Osteoblast (primary cell): ENCODE measurements at regions not wholly inside any gene's neighbourhood (a gene's known extent, or its start where the extent isn't known, plus 50 kb on each side); places are given as distances from the start of the nearest gene placed in this dataset.

Source experiments
- DNase-seq: peaks from one replicate; pipeline ENCODE4 v3.0.0; 2011; ENCODE audit warnings: low spot score, mixed read lengths; ENCODE audit not compliant: insufficient read length; ENCODE audit errors: missing footprints
- H2AFZ ChIP-seq: 2 replicates; pipeline ENCODE4 v1.6.0; 2011; ENCODE audit warnings: mild to moderate bottlenecking, low read length
- H3K27ac ChIP-seq: 2 replicates; pipeline ENCODE4 v1.5.1; 2011; ENCODE audit warnings: mild to moderate bottlenecking, low read depth, low read length, moderate library complexity
- H3K27me3 ChIP-seq: 2 replicates; pipeline ENCODE4 v1.6.0; 2012; ENCODE audit warnings: mild to moderate bottlenecking, control low read depth, inconsistent platforms, low read length, moderate library complexity; ENCODE audit not compliant: insufficient read depth
- H3K36me3 ChIP-seq: 2 replicates; pipeline ENCODE4 v1.5.1; 2011; ENCODE audit warnings: mild to moderate bottlenecking, low read length, control low read depth, moderate library complexity; ENCODE audit not compliant: insufficient read depth
- H3K4me1 ChIP-seq: 2 replicates; pipeline ENCODE4 v1.5.1; 2011; ENCODE audit warnings: mild to moderate bottlenecking, low read length, control low read depth, moderate library complexity; ENCODE audit not compliant: insufficient read depth
- H3K4me2 ChIP-seq: 2 replicates; pipeline ENCODE4 v1.6.0; 2011; ENCODE audit warnings: mild to moderate bottlenecking, low read length; ENCODE audit not compliant: insufficient read depth
- H3K4me3 ChIP-seq: fragments of 200-600 bp; sonication (generic); 3 replicates; pipeline ENCODE4 v1.5.1; 2012; ENCODE audit warnings: mild to moderate bottlenecking, low read length, inconsistent platforms; ENCODE audit not compliant: insufficient read depth
- H3K79me2 ChIP-seq: 2 replicates; pipeline ENCODE4 v1.6.0; 2012; ENCODE audit warnings: mild to moderate bottlenecking, low read length, control low read depth, inconsistent platforms; ENCODE audit not compliant: insufficient read depth
- H3K9me3 ChIP-seq: 2 replicates; pipeline ENCODE4 v1.5.1; 2011; ENCODE audit warnings: low read depth, low read length, control low read depth
- H4K20me1 ChIP-seq: 2 replicates; pipeline ENCODE4 v1.6.0; 2012; ENCODE audit warnings: mild to moderate bottlenecking, low read length, control low read depth; ENCODE audit not compliant: insufficient read depth
- CTCF ChIP-seq: IDR thresholded peaks from 2 replicates; pipeline ENCODE4 v1.5.1; 2011; ENCODE audit warnings: mild to moderate bottlenecking, low read depth, low read length, moderate library complexity; ENCODE audit errors: extremely low read depth

- H3K9me3 ChIP-seq = no peaks in the 10 kb centered on the region
- no peaks in the 10 kb centered on the region for H3K36me3 ChIP-seq
- H4K20me1 ChIP-seq = no peaks in the 10 kb centered on the region
- no peak overlapping the region for H3K4me2 ChIP-seq
- peaks cover 9% of the 10 kb centered on the region for H3K4me1 ChIP-seq
- DNase-seq = no peak
- no peak for TF ChIP-seq CTCF
- H3K27me3 ChIP-seq = no peaks in the 10 kb centered on the region
- H3K27ac ChIP-seq = no peak overlapping the region
- no peaks in the 10 kb centered on the region for H3K79me2 ChIP-seq
- no peak overlapping the region for H2AFZ ChIP-seq
- H3K4me3 ChIP-seq = no peak overlapping the region
Measured at GRCh38 chr2:9100080-9100876, 96.8 kb upstream of the MBOAT2 start.

GRCh38 chr2:9099341-9099751, 95.9 kb upstream of the MBOAT2 start:
- peak; percentile 84 for DNase-seq
- Histone ChIP-seq H3K27ac (peak overlapping the region; percentile 54), H3K4me2 (peak overlapping the region; percentile 82)

GRCh38 chr2:9097892-9098291, 94.4 kb upstream of the MBOAT2 start:
- H3K9me3 ChIP-seq = no peaks in the 10 kb centered on the region
- H3K27me3 ChIP-seq = no peaks in the 10 kb centered on the region
- no peak overlapping the region for H2AFZ ChIP-seq
- H3K4me2 ChIP-seq = no peak overlapping the region
- no peak for DNase-seq
- H3K4me1 ChIP-seq = peaks cover 9% of the 10 kb centered on the region
- H3K27ac ChIP-seq = no peak overlapping the region
- no peaks in the 10 kb centered on the region for H3K36me3 ChIP-seq
- no peak overlapping the region for H3K4me3 ChIP-seq
- no peaks in the 10 kb centered on the region for H4K20me1 ChIP-seq
- no peak for TF ChIP-seq CTCF
- no peaks in the 10 kb centered on the region for H3K79me2 ChIP-seq

More at GRCh38 chr2:9099341-9099751, 95.9 kb upstream of the MBOAT2 start:
- Histone ChIP-seq H3K4me1 (peaks cover 9% of the 10 kb centered on the region), H4K20me1 (no peaks in the 10 kb centered on the region), H3K79me2 (no peaks in the 10 kb centered on the region), H3K9me3 (no peaks in the 10 kb centered on the region), H3K36me3 (no peaks in the 10 kb centered on the region), H3K27me3 (no peaks in the 10 kb centered on the region), H2AFZ (peak overlapping the region; percentile 98), H3K4me3 (peak overlapping the region; percentile 52)
- TF ChIP-seq CTCF = no peak

GRCh38 chr2:9097239-9097638, 93.8 kb upstream of the MBOAT2 start:
- no peaks in the 10 kb centered on the region for H3K79me2 ChIP-seq
- H3K4me2 ChIP-seq = no peak overlapping the region
- H4K20me1 ChIP-seq = no peaks in the 10 kb centered on the region
- H3K27ac ChIP-seq = no peak overlapping the region
- TF ChIP-seq CTCF = no peak
- H3K4me3 ChIP-seq = no peak overlapping the region
- no peaks in the 10 kb centered on the region for H3K9me3 ChIP-seq
- H2AFZ ChIP-seq = peak overlapping the region; percentile 67
- DNase-seq = no peak
- no peaks in the 10 kb centered on the region for H3K36me3 ChIP-seq
- H3K4me1 ChIP-seq = peaks cover 10% of the 10 kb centered on the region
- H3K27me3 ChIP-seq = no peaks in the 10 kb centered on the region
